ENCODE measurements at regions not wholly inside any gene's neighbourhood (a gene's known extent, or its start where the extent isn't known, plus 50 kb on each side); places are given as distances from the start of the nearest gene placed in this dataset.
"Not testable (repeated sequence)": the region's sequence is repeated elsewhere in the genome, so short reads cannot be mapped to it uniquely, and the experiment has no call there.

DNA sequence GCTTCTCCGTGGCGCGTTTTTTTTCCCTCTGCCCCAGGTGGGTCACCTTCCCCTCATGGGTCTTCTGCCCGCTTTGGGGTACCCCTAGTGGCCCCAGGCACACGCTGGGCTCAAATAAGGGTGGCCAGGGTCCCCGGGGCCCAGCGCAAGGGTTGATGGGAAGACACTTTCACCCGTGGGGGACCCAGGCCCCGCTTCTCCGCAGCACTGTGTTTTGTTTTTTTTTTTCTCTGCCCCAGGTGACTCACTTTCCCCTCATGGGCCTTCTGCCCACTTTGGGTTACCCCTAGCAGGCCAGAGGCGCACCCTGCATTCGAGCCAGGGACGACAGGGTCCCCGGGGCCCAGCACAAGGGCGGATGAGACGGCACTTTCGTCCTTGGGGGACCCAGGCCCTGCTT, 526.7 kb downstream of the FOXD4L4 start:
- intact Hi-C loops (cut with micrococcal nuclease) = not testable (repeated sequence)

DNA sequence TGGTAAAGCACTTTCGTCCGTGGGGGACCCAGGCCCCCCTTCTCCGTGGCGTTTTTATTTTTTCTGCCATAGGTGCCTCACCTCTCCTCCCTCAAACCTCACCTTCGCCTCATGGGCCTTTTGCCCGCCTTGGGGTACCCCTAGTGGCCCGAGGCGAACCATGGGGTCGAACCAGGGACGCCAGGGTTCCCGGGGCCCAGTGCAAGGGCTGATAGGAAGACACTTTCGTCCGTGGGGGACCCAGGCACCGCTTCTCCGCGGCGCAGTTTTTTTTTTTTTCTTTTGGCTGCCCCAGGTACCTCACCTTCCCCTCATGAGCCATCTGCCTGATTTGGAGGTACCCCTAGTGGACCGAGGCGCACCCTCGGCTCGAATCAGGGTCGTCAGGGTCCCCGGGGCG, 527.8 kb downstream of the FOXD4L4 start:
- H3K27me3 Mint-ChIP-seq (ENCODE audit: low read depth); H3K4me1 Mint-ChIP-seq (ENCODE audit: low read depth); intact Hi-C loops (cut with micrococcal nuclease); H3K27ac Mint-ChIP-seq; H3K4me3 Mint-ChIP-seq (ENCODE audit: low read depth); DNase-seq (ENCODE audit: low spot score); H3K9me3 Mint-ChIP-seq; H3K36me3 Mint-ChIP-seq (ENCODE audit: low read depth): not testable (repeated sequence)

More for the DNA sequence above, 526.7 kb downstream of the FOXD4L4 start:
- H3K4me3 Mint-ChIP-seq (ENCODE audit: low read depth); H3K36me3 Mint-ChIP-seq (ENCODE audit: low read depth); H3K4me1 Mint-ChIP-seq (ENCODE audit: low read depth); H3K9me3 Mint-ChIP-seq; DNase-seq (ENCODE audit: low spot score); H3K27me3 Mint-ChIP-seq (ENCODE audit: low read depth); H3K27ac Mint-ChIP-seq: not testable (repeated sequence)

- H3K9me3 Mint-ChIP-seq; H3K4me1 Mint-ChIP-seq (ENCODE audit: low read depth); intact Hi-C loops (cut with micrococcal nuclease); DNase-seq (ENCODE audit: low spot score); H3K27ac Mint-ChIP-seq; H3K27me3 Mint-ChIP-seq (ENCODE audit: low read depth); H3K36me3 Mint-ChIP-seq (ENCODE audit: low read depth); H3K4me3 Mint-ChIP-seq (ENCODE audit: low read depth): not testable (repeated sequence)
Observed at GRCh38 chr9:66266202-66266601, 529.3 kb downstream of the FOXD4L4 start.

DNA sequence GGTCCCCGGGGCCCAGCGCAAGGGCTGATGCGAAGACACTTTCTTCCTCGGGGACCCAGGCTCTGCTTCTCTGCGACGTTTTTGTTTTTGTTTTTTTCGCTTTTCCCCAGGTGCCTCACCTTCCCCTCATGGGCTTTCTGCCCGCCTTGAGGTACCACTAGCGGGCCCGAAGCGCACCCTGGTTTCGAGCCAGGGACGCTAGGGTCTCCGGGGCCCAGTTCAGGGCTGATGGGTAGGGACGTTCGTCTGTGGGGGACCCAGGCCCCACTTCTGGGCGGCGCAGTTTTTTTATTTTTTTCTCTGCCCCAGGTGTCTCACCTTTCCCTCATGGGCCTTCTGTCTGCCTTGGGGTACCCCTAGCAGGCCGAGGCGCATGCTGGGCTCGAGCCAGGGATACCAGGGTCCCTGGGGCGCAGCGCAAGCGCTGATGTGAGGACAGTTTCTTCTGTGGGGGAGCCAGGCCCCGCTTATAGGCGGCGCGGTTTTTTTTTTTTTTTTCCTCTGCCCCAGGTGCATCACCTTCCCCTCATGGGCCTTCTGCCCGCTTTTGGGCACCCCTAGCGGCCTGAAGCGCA, 530.0 kb downstream of the FOXD4L4 start:
- H3K36me3 Mint-ChIP-seq (ENCODE audit: low read depth); H3K4me3 Mint-ChIP-seq (ENCODE audit: low read depth); DNase-seq (ENCODE audit: low spot score); H3K9me3 Mint-ChIP-seq; intact Hi-C loops (cut with micrococcal nuclease); H3K4me1 Mint-ChIP-seq (ENCODE audit: low read depth); H3K27ac Mint-ChIP-seq; H3K27me3 Mint-ChIP-seq (ENCODE audit: low read depth): not testable (repeated sequence)

DNA sequence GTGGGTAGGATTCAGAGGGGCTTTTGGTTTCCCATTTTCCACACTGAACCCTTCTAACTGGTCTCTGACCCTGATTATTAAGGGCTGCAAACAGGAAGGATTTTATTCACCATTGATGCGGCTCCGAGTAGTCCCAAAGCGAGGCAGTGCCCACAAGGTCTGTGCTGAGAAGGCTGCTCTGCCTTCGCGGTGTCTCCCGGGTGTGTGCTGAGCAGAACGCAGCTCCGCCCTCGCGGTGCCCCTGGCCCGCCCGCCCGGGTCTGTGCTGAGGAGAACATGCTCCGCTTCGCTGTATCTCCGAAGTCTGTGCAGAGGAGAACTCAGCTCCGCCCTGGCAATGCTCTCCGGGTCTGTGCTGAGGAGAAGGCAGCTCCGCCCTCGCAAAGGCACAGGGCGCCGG, 530.7 kb downstream of the FOXD4L4 start:
- H3K4me3 Mint-ChIP-seq (ENCODE audit: low read depth) = peak overlapping the region; percentile 21
- H3K36me3 Mint-ChIP-seq (ENCODE audit: low read depth); H3K27me3 Mint-ChIP-seq (ENCODE audit: low read depth); intact Hi-C loops (cut with micrococcal nuclease); H3K4me1 Mint-ChIP-seq (ENCODE audit: low read depth); H3K9me3 Mint-ChIP-seq; H3K27ac Mint-ChIP-seq: not testable (repeated sequence)
- DNase-seq (ENCODE audit: low spot score) = peak; percentile 43

GRCh38 chr9:66269024-66269423, 532.1 kb downstream of the FOXD4L4 start:
- H3K9me3 Mint-ChIP-seq; DNase-seq (ENCODE audit: low spot score); intact Hi-C loops (cut with micrococcal nuclease); H3K36me3 Mint-ChIP-seq (ENCODE audit: low read depth); H3K27me3 Mint-ChIP-seq (ENCODE audit: low read depth); H3K27ac Mint-ChIP-seq; H3K4me1 Mint-ChIP-seq (ENCODE audit: low read depth): not testable (repeated sequence)
- H3K4me3 Mint-ChIP-seq (ENCODE audit: low read depth) = peak overlapping the region; percentile 28

- intact Hi-C loops (cut with micrococcal nuclease); H3K27me3 Mint-ChIP-seq (ENCODE audit: low read depth); H3K9me3 Mint-ChIP-seq; H3K27ac Mint-ChIP-seq; H3K4me1 Mint-ChIP-seq (ENCODE audit: low read depth); H3K36me3 Mint-ChIP-seq (ENCODE audit: low read depth): not testable (repeated sequence)
- H3K4me3 Mint-ChIP-seq (ENCODE audit: low read depth) = peak overlapping the region; percentile 94
- DNase-seq (ENCODE audit: low spot score) = peak; percentile 72
Observed at GRCh38 chr9:66269783-66270182, 532.8 kb downstream of the FOXD4L4 start.

- H3K4me3 Mint-ChIP-seq (ENCODE audit: low read depth); H3K27ac Mint-ChIP-seq; H3K9me3 Mint-ChIP-seq; intact Hi-C loops (cut with micrococcal nuclease); H3K27me3 Mint-ChIP-seq (ENCODE audit: low read depth); H3K4me1 Mint-ChIP-seq (ENCODE audit: low read depth); DNase-seq (ENCODE audit: low spot score); H3K36me3 Mint-ChIP-seq (ENCODE audit: low read depth): not testable (repeated sequence)
Observed at GRCh38 chr9:66278809-66279208, 541.9 kb downstream of the FOXD4L4 start.

Data from activated T-helper 2 cell treated with anti-CD3 and anti-CD28 coated beads, Interferon-gamma antibody, Interleukin-2, Interleukin-4, amounts not matched to agents 10 μg/mL and 5 μg/mL and 100 μg/mL, durations not matched to agents 14 hours and 24 hours and 36 hours (primary cell).